HG02938 (cell line): ENCODE measurements at regions not wholly inside any gene's neighbourhood (a gene's known extent, or its start where the extent isn't known, plus 50 kb on each side); places are given as distances from the start of the nearest gene placed in this dataset.
"Not testable (repeated sequence)": the region's sequence is repeated elsewhere in the genome, so short reads cannot be mapped to it uniquely, and the experiment has no call there.

Experiments used
- ATAC-seq: cut with Tn5 transposase; IDR thresholded peaks from one replicate; pipeline ENCODE4 v1.9.1; 2021; ENCODE audit warnings: mild to moderate bottlenecking, moderate library complexity; ENCODE audit not compliant: unreplicated experiment

- no peak for ATAC-seq
Observed at GRCh38 chr3:176873261-176873660, 324.0 kb downstream of the TBL1XR1 start.

- ATAC-seq, result peak; percentile 97
Observed at GRCh38 chr3:176872771-176873209, 324.5 kb downstream of the TBL1XR1 start.

- no peak for ATAC-seq
Observed at GRCh38 chr3:176870451-176870850, 326.8 kb downstream of the TBL1XR1 start.

GRCh38 chr3:176867681-176868663 is 329.3 kb downstream of the TBL1XR1 start:
- no peak for ATAC-seq

GRCh38 chr3:176861137-176861536 is 336.1 kb downstream of the TBL1XR1 start:
- ATAC-seq, result no peak

- no peak for ATAC-seq
Observed at GRCh38 chr3:176856721-176857120, 340.6 kb downstream of the TBL1XR1 start.

GRCh38 chr3:176855901-176856486 is 341.3 kb downstream of the TBL1XR1 start:
- ATAC-seq, result no peak

- no peak for ATAC-seq
Observed at GRCh38 chr3:176855213-176855612, 342.1 kb downstream of the TBL1XR1 start.

GRCh38 chr3:176850498-176850897 is 346.8 kb downstream of the TBL1XR1 start:
- no peak for ATAC-seq

- no peak for ATAC-seq
Observed at GRCh38 chr3:176848431-176849214, 348.7 kb downstream of the TBL1XR1 start.

- no peak for ATAC-seq
Observed at GRCh38 chr3:176842914-176843313, 354.4 kb downstream of the TBL1XR1 start.

GRCh38 chr3:176840641-176841286 is 356.5 kb downstream of the TBL1XR1 start:
- ATAC-seq, result no peak

- ATAC-seq, result no peak
Observed at GRCh38 chr3:176839901-176840300, 357.4 kb downstream of the TBL1XR1 start.

GRCh38 chr3:176839466-176839865 is 357.8 kb downstream of the TBL1XR1 start:
- no peak for ATAC-seq

- not testable (repeated sequence) for ATAC-seq
Observed at GRCh38 chr3:176827244-176827643, 370.0 kb downstream of the TBL1XR1 start.

GRCh38 chr3:176824811-176825210 is 372.5 kb downstream of the TBL1XR1 start:
- no peak for ATAC-seq

- ATAC-seq, result no peak
Observed at GRCh38 chr3:176820764-176821163, 376.5 kb downstream of the TBL1XR1 start.

GRCh38 chr3:176816937-176817336 is 380.3 kb downstream of the TBL1XR1 start:
- ATAC-seq, result no peak

- ATAC-seq, result peak; percentile 99
Observed at GRCh38 chr3:176814285-176814684, 383.0 kb downstream of the TBL1XR1 start.

- no peak for ATAC-seq
Observed at GRCh38 chr3:176807938-176808337, 389.3 kb downstream of the TBL1XR1 start.

GRCh38 chr3:176799675-176800074 is 397.6 kb downstream of the TBL1XR1 start:
- no peak for ATAC-seq
